ENCODE measurements at regions not wholly inside any gene's neighbourhood (a gene's known extent, or its start where the extent isn't known, plus 50 kb on each side); places are given as distances from the start of the nearest gene placed in this dataset.

DNA sequence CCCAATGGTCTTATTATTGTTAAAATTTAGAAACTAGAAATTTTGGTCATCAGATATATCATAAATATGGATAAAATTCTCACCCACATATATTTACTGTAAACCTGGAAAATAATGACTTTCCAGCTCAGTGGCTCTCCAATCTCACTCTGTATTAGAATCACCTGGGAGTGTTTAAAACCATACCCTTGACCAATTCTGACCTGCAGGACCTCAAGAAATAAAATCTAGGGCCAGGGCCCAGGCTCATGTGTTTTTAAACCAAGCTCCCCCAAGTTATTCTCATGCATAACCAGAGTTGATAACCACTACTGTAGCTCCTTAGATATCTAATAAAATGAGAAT, 372.1 kb downstream of the SHQ1 start:
- Mint-ChIP-seq H3K4me3 (no peak overlapping the region), H3K27me3 (no peaks in the 10 kb centered on the region), H3K9me3 (peaks cover 6% of the 10 kb centered on the region), H3K36me3 (ENCODE audit: low read depth) (peaks cover 2% of the 10 kb centered on the region), H3K27ac (no peak overlapping the region), H3K4me1 (peaks cover 25% of the 10 kb centered on the region)
- ChIA-PET CTCF (interaction anchor here (0.6 kb wide), 1 partner anchor 121 kb away, joined by 3 read pairs; no protein-coding TSS in a partner anchor), POLR2A (no interaction called here)
- DNase-seq = no peak

GRCh38 chr3:72475258-72476138, 372.7 kb downstream of the SHQ1 start:
- POLR2A ChIA-PET = interaction anchor here (0.7 kb wide), 1 partner anchor 161 kb away, joined by 5 read pairs; no protein-coding TSS in a partner anchor
- CTCF ChIA-PET = interaction anchor here (0.7 to 1.1 kb wide), 5 partner anchors 9 to 263 kb away, joined by 3 to 4 read pairs (median 3); no protein-coding TSS in a partner anchor
- no peak for DNase-seq

DNA sequence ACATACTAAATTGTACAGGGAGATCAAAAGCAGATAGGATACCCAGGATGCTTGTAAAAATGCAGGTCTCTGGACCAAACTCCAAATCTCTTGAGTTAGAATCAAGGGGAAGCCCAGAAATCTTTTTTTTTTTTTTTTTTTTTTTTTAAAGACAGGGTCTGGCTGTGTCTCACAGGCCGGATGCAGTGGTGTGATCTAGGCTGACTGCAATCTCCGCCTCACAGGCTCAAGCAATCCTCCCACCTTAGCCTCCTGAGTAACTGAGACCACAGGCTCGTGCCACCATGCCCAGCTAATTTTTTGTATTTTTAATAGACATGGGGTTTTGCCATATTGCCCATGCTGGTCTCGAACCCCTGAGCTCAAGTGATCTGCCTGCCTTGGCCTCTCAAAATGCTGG, 373.5 kb downstream of the SHQ1 start:
- no peak overlapping the region for H3K4me3 Mint-ChIP-seq
- peaks cover 20% of the 10 kb centered on the region for H3K4me1 Mint-ChIP-seq
- no peaks in the 10 kb centered on the region for H3K27me3 Mint-ChIP-seq
- peaks cover 7% of the 10 kb centered on the region for H3K9me3 Mint-ChIP-seq
- H3K27ac Mint-ChIP-seq = no peak overlapping the region
- H3K36me3 Mint-ChIP-seq (ENCODE audit: low read depth) = peaks cover 2% of the 10 kb centered on the region
- DNase-seq = no peak
- CTCF ChIA-PET = interaction anchor here (0.7 to 1.1 kb wide), 5 partner anchors 8 to 263 kb away, joined by 3 to 4 read pairs (median 3); no protein-coding TSS in a partner anchor
- POLR2A ChIA-PET = no interaction called here

More at GRCh38 chr3:72475258-72476138, 372.7 kb downstream of the SHQ1 start:
- H3K4me1 Mint-ChIP-seq = peaks cover 23% of the 10 kb centered on the region
- H3K27ac Mint-ChIP-seq = no peak overlapping the region
- no peak overlapping the region for H3K4me3 Mint-ChIP-seq
- peaks cover 6% of the 10 kb centered on the region for H3K9me3 Mint-ChIP-seq
- no peaks in the 10 kb centered on the region for H3K27me3 Mint-ChIP-seq
- H3K36me3 Mint-ChIP-seq (ENCODE audit: low read depth) = peaks cover 2% of the 10 kb centered on the region

DNA sequence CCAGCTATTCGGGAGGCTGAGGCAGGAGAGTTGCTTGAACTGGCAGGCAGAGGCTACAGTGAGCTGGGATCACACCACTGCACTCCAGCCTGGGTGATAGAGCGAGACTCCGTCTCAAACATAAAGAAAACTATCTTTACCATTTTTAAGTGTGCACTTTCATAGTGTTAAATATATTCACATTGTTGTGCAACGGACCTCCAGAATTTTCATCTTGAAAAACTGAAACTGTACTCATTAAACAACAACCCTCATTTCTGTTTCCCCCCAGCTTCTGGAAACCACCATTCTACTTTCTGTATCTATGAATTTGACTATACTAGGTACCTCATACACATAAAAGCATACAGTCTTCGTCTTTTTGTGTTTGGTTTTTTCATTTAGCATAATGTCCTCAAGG, 375.1 kb downstream of the SHQ1 start:
- H3K4me3 Mint-ChIP-seq = no peak overlapping the region
- H3K9me3 Mint-ChIP-seq = peaks cover 9% of the 10 kb centered on the region
- H3K36me3 Mint-ChIP-seq (ENCODE audit: low read depth) = peaks cover 2% of the 10 kb centered on the region
- peaks cover 20% of the 10 kb centered on the region for H3K4me1 Mint-ChIP-seq
- POLR2A ChIA-PET = no interaction called here
- CTCF ChIA-PET = interaction anchor here (0.6 to 2.6 kb wide), 4 partner anchors 10 to 118 kb away, joined by 3 to 7 read pairs (median 6); no protein-coding TSS in a partner anchor
- H3K27me3 Mint-ChIP-seq = no peaks in the 10 kb centered on the region
- no peak for DNase-seq
- H3K27ac Mint-ChIP-seq = no peak overlapping the region

GRCh38 chr3:72470904-72471417, 377.3 kb downstream of the SHQ1 start:
- ChIA-PET CTCF (interaction anchor here (1.5 kb wide), 1 partner anchor 12 kb away, joined by 3 read pairs; no protein-coding TSS in a partner anchor), POLR2A (no interaction called here)
- Mint-ChIP-seq H3K4me3 (no peak overlapping the region), H3K36me3 (ENCODE audit: low read depth) (peaks cover 2% of the 10 kb centered on the region), H3K27me3 (no peaks in the 10 kb centered on the region), H3K27ac (no peak overlapping the region), H3K9me3 (peaks cover 9% of the 10 kb centered on the region), H3K4me1 (peaks cover 20% of the 10 kb centered on the region)
- no peak for DNase-seq

DNA sequence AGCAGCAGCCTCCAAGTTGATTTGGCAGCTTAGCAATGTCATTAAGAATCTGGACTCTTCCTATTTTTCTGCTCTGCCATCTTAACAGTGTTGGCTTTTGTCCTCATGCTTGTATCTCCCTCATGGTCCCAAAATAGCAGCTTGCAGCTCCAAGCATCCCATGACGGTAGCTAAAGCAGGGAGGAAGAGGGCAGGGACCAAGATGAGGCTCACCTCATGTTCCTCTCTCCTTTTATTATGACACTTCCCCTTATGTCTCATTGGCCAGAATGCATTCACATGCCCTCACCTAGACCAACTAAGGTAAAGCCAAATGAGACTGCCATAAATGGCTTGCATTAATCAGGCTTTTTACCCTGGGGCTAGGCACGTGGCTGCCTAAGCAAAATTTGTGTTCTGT, 382.4 kb downstream of the SHQ1 start:
- POLR2A ChIA-PET = no interaction called here
- H3K36me3 Mint-ChIP-seq (ENCODE audit: low read depth) = no peaks in the 10 kb centered on the region

DNA sequence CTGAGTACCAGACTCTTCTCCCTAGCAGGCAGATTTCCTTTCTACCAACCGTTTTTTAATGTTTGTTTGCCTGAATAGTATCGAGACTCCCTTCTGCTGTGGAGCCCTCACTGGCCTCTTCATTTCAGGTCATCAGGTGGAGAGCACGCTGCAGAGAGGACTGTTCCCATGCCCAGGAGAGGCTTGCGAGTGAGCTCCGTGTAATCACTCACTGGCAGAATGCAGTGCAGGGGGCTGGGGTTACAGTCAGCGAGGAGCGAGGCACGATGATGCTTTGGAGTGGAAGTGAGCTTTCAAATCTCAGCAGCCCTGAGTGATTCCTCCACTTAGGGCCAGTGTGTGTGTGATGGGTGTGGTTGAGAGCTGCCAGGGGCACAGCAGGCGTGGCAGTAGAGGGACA, 385.2 kb downstream of the SHQ1 start:
- ChIA-PET POLR2A (no interaction called here), CTCF (interaction anchor here (0.8 to 1.8 kb wide), 2 partner anchors 10 to 24 kb away, joined by 3 to 7 read pairs; no protein-coding TSS in a partner anchor)
- Mint-ChIP-seq H3K27me3 (peaks cover 5% of the 10 kb centered on the region), H3K4me3 (no peak overlapping the region), H3K4me1 (no peaks in the 10 kb centered on the region), H3K36me3 (ENCODE audit: low read depth) (no peaks in the 10 kb centered on the region), H3K9me3 (no peaks in the 10 kb centered on the region), H3K27ac (no peak overlapping the region)
- DNase-seq = no peak

More for the DNA sequence above, 382.4 kb downstream of the SHQ1 start:
- Mint-ChIP-seq H3K27me3 (peaks cover 5% of the 10 kb centered on the region), H3K4me3 (no peak overlapping the region), H3K27ac (no peak overlapping the region), H3K9me3 (peaks cover 3% of the 10 kb centered on the region), H3K4me1 (no peaks in the 10 kb centered on the region)
- CTCF ChIA-PET = interaction anchor here (0.5 to 1.3 kb wide), 2 partner anchors 9 to 323 kb away, joined by 3 to 4 read pairs; no protein-coding TSS in a partner anchor
- no peak for DNase-seq

DNA sequence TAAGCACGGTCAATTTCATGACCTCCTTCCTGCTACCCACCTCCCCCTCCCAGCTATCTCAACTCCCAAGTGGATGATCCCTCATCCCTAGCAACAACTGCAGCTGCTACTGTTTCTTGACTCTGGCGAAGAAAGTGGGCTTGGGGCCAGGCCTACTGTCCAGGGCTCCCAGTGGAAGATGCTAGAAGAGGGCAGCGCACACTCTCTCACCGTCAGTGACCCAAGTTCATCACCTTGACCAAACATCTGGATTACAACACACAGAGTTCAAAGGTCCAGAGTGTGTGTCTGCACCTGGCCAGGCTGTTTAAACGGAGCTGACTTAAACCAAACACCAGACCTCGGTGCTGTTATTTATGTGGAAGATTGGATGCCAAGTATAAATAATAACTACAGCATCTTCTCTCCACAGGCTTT, 385.6 kb downstream of the SHQ1 start:
- CTCF ChIA-PET = interaction anchor here (0.8 to 1.8 kb wide), 2 partner anchors 10 to 24 kb away, joined by 3 to 7 read pairs; no protein-coding TSS in a partner anchor
- Mint-ChIP-seq H3K4me1 (no peaks in the 10 kb centered on the region), H3K9me3 (no peaks in the 10 kb centered on the region), H3K27ac (no peak overlapping the region), H3K27me3 (peaks cover 5% of the 10 kb centered on the region), H3K4me3 (no peak overlapping the region), H3K36me3 (ENCODE audit: low read depth) (no peaks in the 10 kb centered on the region)
- POLR2A ChIA-PET = no interaction called here
- no peak for DNase-seq

DNA sequence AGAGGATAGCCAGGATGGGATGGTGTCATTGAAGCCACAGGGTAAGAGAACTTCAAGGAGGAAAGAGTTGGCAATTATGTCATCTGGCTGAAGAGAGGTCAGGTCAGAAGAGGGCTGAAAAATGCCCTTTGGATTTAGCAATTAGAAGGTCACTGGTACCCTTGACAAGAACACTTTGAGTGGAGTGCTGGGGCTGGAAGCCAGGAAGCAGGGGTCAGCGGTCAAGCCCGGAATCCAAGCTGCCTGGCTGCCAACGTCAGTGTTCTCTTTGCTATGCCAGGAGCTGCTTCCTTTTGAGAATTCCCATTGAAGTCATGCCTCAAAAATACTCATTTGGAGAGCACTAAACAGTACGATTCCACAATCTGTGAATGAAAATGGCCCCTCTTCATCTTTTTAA, 386.5 kb downstream of the SHQ1 start:
- Mint-ChIP-seq H3K27me3 (peaks cover 5% of the 10 kb centered on the region), H3K4me3 (no peak overlapping the region), H3K36me3 (ENCODE audit: low read depth) (no peaks in the 10 kb centered on the region), H3K9me3 (no peaks in the 10 kb centered on the region), H3K4me1 (no peaks in the 10 kb centered on the region), H3K27ac (no peak overlapping the region)
- DNase-seq = no peak
- ChIA-PET CTCF (interaction anchor here (1.4 kb wide), 1 partner anchor 8 kb away, joined by 4 read pairs; no protein-coding TSS in a partner anchor), POLR2A (no interaction called here)

- DNase-seq = no peak
- Mint-ChIP-seq H3K4me1 (peaks cover 3% of the 10 kb centered on the region), H3K4me3 (no peak overlapping the region), H3K9me3 (no peaks in the 10 kb centered on the region), H3K27me3 (peaks cover 5% of the 10 kb centered on the region), H3K27ac (no peak overlapping the region), H3K36me3 (ENCODE audit: low read depth) (no peaks in the 10 kb centered on the region)
- POLR2A ChIA-PET = no interaction called here
- CTCF ChIA-PET = interaction anchor here (0.5 to 1.4 kb wide), 4 partner anchors 9 to 211 kb away, joined by 3 to 7 read pairs (median 4); no protein-coding TSS in a partner anchor
Observed at GRCh38 chr3:72460205-72461174, 387.8 kb downstream of the SHQ1 start.

DNA sequence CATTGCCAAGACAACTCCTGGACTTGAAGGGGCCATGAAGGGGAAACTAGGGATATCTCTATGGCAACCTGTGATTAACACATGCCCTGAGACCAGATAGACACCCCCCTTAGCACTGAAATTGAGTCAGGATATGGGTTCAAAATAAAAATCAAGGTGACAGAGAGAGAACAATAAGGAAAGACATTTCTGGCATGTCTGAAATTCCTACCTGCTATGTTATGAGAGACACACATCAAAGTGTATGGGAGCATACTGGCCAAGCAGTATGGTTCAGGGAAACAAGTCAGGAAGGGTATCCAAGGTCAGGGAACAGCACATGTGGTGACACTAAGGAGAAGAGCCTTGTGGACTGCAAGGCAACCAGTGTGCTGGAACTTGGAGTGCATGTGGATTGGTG, 388.7 kb downstream of the SHQ1 start:
- DNase-seq = no peak
- H3K9me3 Mint-ChIP-seq = no peaks in the 10 kb centered on the region
- no peaks in the 10 kb centered on the region for H3K27me3 Mint-ChIP-seq
- CTCF ChIA-PET = interaction anchor here (0.5 to 0.9 kb wide), 2 partner anchors 13 to 210 kb away, joined by 3 to 7 read pairs; no protein-coding TSS in a partner anchor
- no peaks in the 10 kb centered on the region for H3K36me3 Mint-ChIP-seq (ENCODE audit: low read depth)
- H3K4me1 Mint-ChIP-seq = peaks cover 7% of the 10 kb centered on the region
- no peak overlapping the region for H3K27ac Mint-ChIP-seq
- POLR2A ChIA-PET = no interaction called here
- no peak overlapping the region for H3K4me3 Mint-ChIP-seq

GRCh38 chr3:72458375-72458774, 389.9 kb downstream of the SHQ1 start:
- ChIA-PET CTCF (interaction anchor here (0.6 to 1.2 kb wide), 3 partner anchors 8 to 10 kb away, joined by 3 read pairs; no protein-coding TSS in a partner anchor), POLR2A (no interaction called here)
- H3K36me3 Mint-ChIP-seq (ENCODE audit: low read depth) = no peaks in the 10 kb centered on the region
- H3K27me3 Mint-ChIP-seq = peaks cover 1% of the 10 kb centered on the region
- H3K27ac Mint-ChIP-seq = no peak overlapping the region
- H3K4me1 Mint-ChIP-seq = peaks cover 7% of the 10 kb centered on the region
- no peak for DNase-seq
- no peak overlapping the region for H3K4me3 Mint-ChIP-seq
- H3K9me3 Mint-ChIP-seq = no peaks in the 10 kb centered on the region
